WTC11 (cell line): ENCODE measurements at regions not wholly inside any gene's neighbourhood (a gene's known extent, or its start where the extent isn't known, plus 50 kb on each side); places are given as distances from the start of the nearest gene placed in this dataset.

Experiments used
- ATAC-seq: fragments of 200-7000 bp; cut with Tn5 transposase; 2 replicates; pipeline ENCODE4 v1.10.0; 2021; ENCODE audit warnings: mild to moderate bottlenecking, moderate library complexity
- CTCF ChIA-PET: fragments of 300-600 bp; sonication (Branson Sonifier 250); formaldehyde crosslinking; loops from one replicate; lab custom pipeline; 2021; ENCODE audit warnings: antibody characterized with exemption; lab: Charles Lee
- POLR2A ChIA-PET: fragments of 350-600 bp; sonication (Branson Sonifier 250); formaldehyde crosslinking; loops from one replicate; lab custom pipeline; 2021; ENCODE audit warnings: antibody characterized with exemption; lab: Charles Lee
- DNase-seq: peaks from one replicate; pipeline ENCODE4 v3.0.0; 2021; ENCODE audit warnings: low spot score
- H3K27ac Mint-ChIP-seq: 2 replicates; pipeline ENCODE4 v1.8.0; 2021; ENCODE audit warnings: mixed read lengths
- H3K27me3 Mint-ChIP-seq: 2 replicates; pipeline ENCODE4 v1.8.0; 2021; ENCODE audit warnings: low read depth, mild to moderate bottlenecking, moderate library complexity, mixed read lengths
- H3K36me3 Mint-ChIP-seq: 2 replicates; pipeline ENCODE4 v1.8.0; 2021; ENCODE audit warnings: mixed read lengths
- H3K4me1 Mint-ChIP-seq: 2 replicates; pipeline ENCODE4 v1.8.0; 2022; ENCODE audit warnings: mixed read lengths
- H3K4me3 Mint-ChIP-seq: 2 replicates; pipeline ENCODE4 v1.8.0; 2021; ENCODE audit warnings: mild to moderate bottlenecking, moderate library complexity, mixed read lengths
- H3K9me3 Mint-ChIP-seq: 2 replicates; pipeline ENCODE4 v1.8.0; 2021; ENCODE audit warnings: mixed read lengths
- E2F5 ChIP-seq: sonication (generic); formaldehyde crosslinking; IDR thresholded peaks from 2 replicates; pipeline ENCODE4 v1.8.1; 2022; ENCODE audit warnings: mild to moderate bottlenecking, moderate library complexity, missing genetic modification reagents
- GRHL2 ChIP-seq: fragments of 250-450 bp; sonication (Bioruptor Pico); IDR thresholded peaks from 2 replicates; pipeline ENCODE4 v1.8.0; 2022; ENCODE audit warnings: mild to moderate bottlenecking, moderate library complexity; ENCODE audit not compliant: insufficient replicate concordance, severe bottlenecking
- GTF2I ChIP-seq: fragments of 250-450 bp; sonication (Bioruptor Pico); conservative IDR thresholded peaks from 2 replicates; pipeline ENCODE4 v1.4.0; 2021; ENCODE audit warnings: mild to moderate bottlenecking
- HMGA2 ChIP-seq: fragments of 250-450 bp; sonication (Bioruptor Pico); IDR thresholded peaks from 2 replicates; pipeline ENCODE4 v1.4.0; 2021; ENCODE audit warnings: mild to moderate bottlenecking, moderate library complexity
- KAT7 ChIP-seq: sonication (generic); formaldehyde crosslinking; IDR thresholded peaks from 2 replicates; pipeline ENCODE4 v1.8.1; 2023; ENCODE audit warnings: missing genetic modification reagents, mild to moderate bottlenecking, borderline replicate concordance
- NR1H2 ChIP-seq: sonication (generic); formaldehyde crosslinking; IDR thresholded peaks from 2 replicates; pipeline ENCODE4 v1.9.0; 2021; ENCODE audit warnings: mild to moderate bottlenecking, moderate library complexity, missing genetic modification reagents
- TP53 ChIP-seq: sonication (generic); formaldehyde crosslinking; IDR thresholded peaks from 2 replicates; pipeline ENCODE4 v1.8.1; 2023; ENCODE audit warnings: mild to moderate bottlenecking, missing genetic modification reagents
- ZNF317 ChIP-seq: sonication (generic); formaldehyde crosslinking; IDR thresholded peaks from 2 replicates; pipeline ENCODE4 v1.8.1; 2023; ENCODE audit warnings: low read depth, mild to moderate bottlenecking, moderate library complexity, missing genetic modification reagents, borderline replicate concordance
- ZNF416 ChIP-seq: fragments of 250-450 bp; sonication (Bioruptor Pico); IDR thresholded peaks from 2 replicates; pipeline ENCODE4 v1.9.0; 2021; ENCODE audit warnings: mild to moderate bottlenecking, inconsistent platforms
- ZNF423 ChIP-seq: fragments of 250-450 bp; sonication (Bioruptor Pico); IDR thresholded peaks from 2 replicates; pipeline ENCODE4 v2.1.2; 2022; ENCODE audit warnings: mild to moderate bottlenecking, moderate library complexity
- ZSCAN18 ChIP-seq: fragments of 250-450 bp; sonication (Bioruptor Pico); IDR thresholded peaks from 2 replicates; pipeline ENCODE4 v2.1.2; 2022; ENCODE audit warnings: mild to moderate bottlenecking, moderate library complexity
- TF ChIP-seq, protein P1 (sequence below): sonication (generic); formaldehyde crosslinking; IDR thresholded peaks from 2 replicates; pipeline ENCODE4 v1.8.0; 2023; ENCODE audit warnings: missing genetic modification reagents, mild to moderate bottlenecking, borderline replicate concordance
- TF ChIP-seq, protein P2 (sequence below): sonication (generic); formaldehyde crosslinking; IDR thresholded peaks from 2 replicates; pipeline ENCODE4 v1.8.1; 2022; ENCODE audit warnings: missing genetic modification reagents, borderline replicate concordance
- TF ChIP-seq, protein P3 (sequence below): sonication (generic); formaldehyde crosslinking; IDR thresholded peaks from 2 replicates; pipeline ENCODE4 v1.8.0; 2022; ENCODE audit warnings: mild to moderate bottlenecking, missing genetic modification reagents

DNA sequence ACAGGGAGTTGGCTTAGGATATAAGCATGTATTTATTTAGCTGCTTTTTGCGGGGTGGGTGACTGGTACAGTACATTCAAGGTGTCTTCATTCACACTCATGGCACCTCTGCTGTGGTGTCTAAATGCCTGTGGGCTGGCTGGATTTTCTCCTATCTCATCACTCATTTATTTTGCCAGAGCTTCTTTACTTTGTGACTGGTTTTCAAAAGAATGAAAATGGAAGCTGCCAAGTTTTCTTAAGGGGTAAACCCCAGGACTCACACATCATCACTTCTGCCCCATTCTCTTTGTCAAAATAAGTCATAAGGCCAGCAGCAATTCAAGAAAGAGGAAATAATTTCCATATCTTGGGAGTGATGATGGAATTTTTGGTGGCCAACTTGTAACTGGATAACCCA, 493.4 kb upstream of the ALCAM start:
- ATAC-seq (no peak), DNase-seq (no peak)
- TF ChIP-seq GTF2I (CRISPR knock-in tag), result no peak
- no peak for TF ChIP-seq HMGA2 (CRISPR knock-in tag)
- no peak for TF ChIP-seq GRHL2
- TF ChIP-seq NR1H2 (CRISPR knock-in tag), result no peak
- TF ChIP-seq KAT7 (CRISPR knock-in tag), result no peak
- TF ChIP-seq, protein P1, sequence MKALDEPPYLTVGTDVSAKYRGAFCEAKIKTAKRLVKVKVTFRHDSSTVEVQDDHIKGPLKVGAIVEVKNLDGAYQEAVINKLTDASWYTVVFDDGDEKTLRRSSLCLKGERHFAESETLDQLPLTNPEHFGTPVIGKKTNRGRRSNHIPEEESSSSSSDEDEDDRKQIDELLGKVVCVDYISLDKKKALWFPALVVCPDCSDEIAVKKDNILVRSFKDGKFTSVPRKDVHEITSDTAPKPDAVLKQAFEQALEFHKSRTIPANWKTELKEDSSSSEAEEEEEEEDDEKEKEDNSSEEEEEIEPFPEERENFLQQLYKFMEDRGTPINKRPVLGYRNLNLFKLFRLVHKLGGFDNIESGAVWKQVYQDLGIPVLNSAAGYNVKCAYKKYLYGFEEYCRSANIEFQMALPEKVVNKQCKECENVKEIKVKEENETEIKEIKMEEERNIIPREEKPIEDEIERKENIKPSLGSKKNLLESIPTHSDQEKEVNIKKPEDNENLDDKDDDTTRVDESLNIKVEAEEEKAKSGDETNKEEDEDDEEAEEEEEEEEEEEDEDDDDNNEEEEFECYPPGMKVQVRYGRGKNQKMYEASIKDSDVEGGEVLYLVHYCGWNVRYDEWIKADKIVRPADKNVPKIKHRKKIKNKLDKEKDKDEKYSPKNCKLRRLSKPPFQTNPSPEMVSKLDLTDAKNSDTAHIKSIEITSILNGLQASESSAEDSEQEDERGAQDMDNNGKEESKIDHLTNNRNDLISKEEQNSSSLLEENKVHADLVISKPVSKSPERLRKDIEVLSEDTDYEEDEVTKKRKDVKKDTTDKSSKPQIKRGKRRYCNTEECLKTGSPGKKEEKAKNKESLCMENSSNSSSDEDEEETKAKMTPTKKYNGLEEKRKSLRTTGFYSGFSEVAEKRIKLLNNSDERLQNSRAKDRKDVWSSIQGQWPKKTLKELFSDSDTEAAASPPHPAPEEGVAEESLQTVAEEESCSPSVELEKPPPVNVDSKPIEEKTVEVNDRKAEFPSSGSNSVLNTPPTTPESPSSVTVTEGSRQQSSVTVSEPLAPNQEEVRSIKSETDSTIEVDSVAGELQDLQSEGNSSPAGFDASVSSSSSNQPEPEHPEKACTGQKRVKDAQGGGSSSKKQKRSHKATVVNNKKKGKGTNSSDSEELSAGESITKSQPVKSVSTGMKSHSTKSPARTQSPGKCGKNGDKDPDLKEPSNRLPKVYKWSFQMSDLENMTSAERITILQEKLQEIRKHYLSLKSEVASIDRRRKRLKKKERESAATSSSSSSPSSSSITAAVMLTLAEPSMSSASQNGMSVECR (CRISPR knock-in tag), result no peak
- POLR2A ChIA-PET, result no interaction called here
- H3K4me3 Mint-ChIP-seq, result no peak overlapping the region
- no peak overlapping the region for H3K27ac Mint-ChIP-seq
- H3K36me3 Mint-ChIP-seq, result peaks cover 13% of the 10 kb centered on the region
- H3K9me3 Mint-ChIP-seq, result peaks cover 10% of the 10 kb centered on the region
- CTCF ChIA-PET, result no interaction called here
- no peaks in the 10 kb centered on the region for H3K27me3 Mint-ChIP-seq
- H3K4me1 Mint-ChIP-seq, result peaks cover 13% of the 10 kb centered on the region

DNA sequence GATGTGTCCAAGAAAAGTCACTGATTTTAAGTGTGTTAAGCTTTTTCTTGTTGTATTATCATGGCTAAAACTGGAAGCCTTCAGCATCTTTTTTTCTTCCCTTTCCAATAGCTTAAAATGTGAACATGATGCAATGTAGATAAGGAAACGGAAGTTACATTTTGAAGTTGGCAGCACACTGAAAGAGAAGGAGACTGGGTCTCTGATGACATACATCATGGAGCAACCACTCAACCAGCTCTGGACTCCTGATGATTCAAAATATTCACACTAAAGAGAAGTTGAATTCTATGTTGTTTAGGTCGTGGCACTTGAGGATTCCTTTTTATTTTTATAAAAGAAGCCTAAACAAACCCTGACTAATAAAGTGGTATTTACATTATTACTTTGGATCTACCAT, 488.3 kb upstream of the ALCAM start:
- DNase-seq (no peak), ATAC-seq (no peak)
- Mint-ChIP-seq H3K4me3 (no peak overlapping the region), H3K9me3 (peaks cover 10% of the 10 kb centered on the region), H3K36me3 (peaks cover 13% of the 10 kb centered on the region), H3K4me1 (peaks cover 20% of the 10 kb centered on the region), H3K27me3 (no peaks in the 10 kb centered on the region), H3K27ac (no peak overlapping the region)
- CTCF ChIA-PET, result no interaction called here
- POLR2A ChIA-PET, result no interaction called here
- TF ChIP-seq, protein P2, sequence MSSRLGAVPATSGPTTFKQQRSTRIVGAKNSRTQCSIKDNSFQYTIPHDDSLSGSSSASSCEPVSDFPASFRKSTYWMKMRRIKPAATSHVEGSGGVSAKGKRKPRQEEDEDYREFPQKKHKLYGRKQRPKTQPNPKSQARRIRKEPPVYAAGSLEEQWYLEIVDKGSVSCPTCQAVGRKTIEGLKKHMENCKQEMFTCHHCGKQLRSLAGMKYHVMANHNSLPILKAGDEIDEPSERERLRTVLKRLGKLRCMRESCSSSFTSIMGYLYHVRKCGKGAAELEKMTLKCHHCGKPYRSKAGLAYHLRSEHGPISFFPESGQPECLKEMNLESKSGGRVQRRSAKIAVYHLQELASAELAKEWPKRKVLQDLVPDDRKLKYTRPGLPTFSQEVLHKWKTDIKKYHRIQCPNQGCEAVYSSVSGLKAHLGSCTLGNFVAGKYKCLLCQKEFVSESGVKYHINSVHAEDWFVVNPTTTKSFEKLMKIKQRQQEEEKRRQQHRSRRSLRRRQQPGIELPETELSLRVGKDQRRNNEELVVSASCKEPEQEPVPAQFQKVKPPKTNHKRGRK (CRISPR knock-in tag), result no peak
- TF ChIP-seq E2F5 (CRISPR knock-in tag) (no peak), ZNF416 (CRISPR knock-in tag) (no peak), ZNF317 (CRISPR knock-in tag) (no peak), ZNF423 (CRISPR knock-in tag) (no peak), TP53 (CRISPR knock-in tag) (no peak), ZSCAN18 (CRISPR knock-in tag) (no peak)
- TF ChIP-seq, protein P3, sequence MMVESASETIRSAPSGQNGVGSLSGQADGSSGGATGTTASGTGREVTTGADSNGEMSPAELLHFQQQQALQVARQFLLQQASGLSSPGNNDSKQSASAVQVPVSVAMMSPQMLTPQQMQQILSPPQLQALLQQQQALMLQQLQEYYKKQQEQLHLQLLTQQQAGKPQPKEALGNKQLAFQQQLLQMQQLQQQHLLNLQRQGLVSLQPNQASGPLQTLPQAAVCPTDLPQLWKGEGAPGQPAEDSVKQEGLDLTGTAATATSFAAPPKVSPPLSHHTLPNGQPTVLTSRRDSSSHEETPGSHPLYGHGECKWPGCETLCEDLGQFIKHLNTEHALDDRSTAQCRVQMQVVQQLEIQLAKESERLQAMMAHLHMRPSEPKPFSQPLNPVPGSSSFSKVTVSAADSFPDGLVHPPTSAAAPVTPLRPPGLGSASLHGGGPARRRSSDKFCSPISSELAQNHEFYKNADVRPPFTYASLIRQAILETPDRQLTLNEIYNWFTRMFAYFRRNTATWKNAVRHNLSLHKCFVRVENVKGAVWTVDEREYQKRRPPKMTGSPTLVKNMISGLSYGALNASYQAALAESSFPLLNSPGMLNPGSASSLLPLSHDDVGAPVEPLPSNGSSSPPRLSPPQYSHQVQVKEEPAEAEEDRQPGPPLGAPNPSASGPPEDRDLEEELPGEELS (CRISPR knock-in tag), result no peak
